BE2C (cell line): ENCODE measurements at regions not wholly inside any gene's neighbourhood (a gene's known extent, or its start where the extent isn't known, plus 50 kb on each side); places are given as distances from the start of the nearest gene placed in this dataset.

Experiments
- DNase-seq: peaks from one replicate; pipeline ENCODE4 v3.0.0-alpha.2; 2020
- H3K27me3 ChIP-seq: fragments of 250-450 bp; sonication (Bioruptor Pico); 2 replicates; pipeline ENCODE4 v1.5.1; 2020; ENCODE audit warnings: mild to moderate bottlenecking
- H3K36me3 ChIP-seq: fragments of 250-450 bp; sonication (Bioruptor Pico); 2 replicates; pipeline ENCODE4 v1.5.1; 2020; ENCODE audit warnings: mild to moderate bottlenecking
- H3K4me1 ChIP-seq: fragments of 250-450 bp; sonication (Bioruptor Pico); 2 replicates; pipeline ENCODE4 v1.5.1; 2020
- H3K4me3 ChIP-seq: 2 replicates; pipeline ENCODE4 v1.5.1; 2011; ENCODE audit warnings: low read depth, low read length
- H3K9me3 ChIP-seq: fragments of 250-450 bp; sonication (Bioruptor Pico); 2 replicates; pipeline ENCODE4 v1.5.1; 2020
- CTCF ChIP-seq: IDR thresholded peaks from 2 replicates; pipeline ENCODE4 v1.5.1; 2012; ENCODE audit warnings: mild to moderate bottlenecking, low read depth, low read length

GRCh38 chr1:87842156-87842555 is 513.5 kb downstream of the LMO4 start:
- no peak for DNase-seq
- no peaks in the 10 kb centered on the region for H3K4me1 ChIP-seq

GRCh38 chr1:87844251-87844650 is 515.6 kb downstream of the LMO4 start:
- Histone ChIP-seq H3K36me3 (no peaks in the 10 kb centered on the region), H3K4me3 (no peak overlapping the region)
- TF ChIP-seq CTCF, result no peak

More at GRCh38 chr1:87842156-87842555, 513.5 kb downstream of the LMO4 start:
- Histone ChIP-seq H3K9me3 (no peaks in the 10 kb centered on the region), H3K27me3 (no peaks in the 10 kb centered on the region), H3K36me3 (no peaks in the 10 kb centered on the region), H3K4me3 (no peak overlapping the region)
- TF ChIP-seq CTCF, result no peak

GRCh38 chr1:87851490-87851889 is 522.8 kb downstream of the LMO4 start:
- Histone ChIP-seq H3K27me3 (no peaks in the 10 kb centered on the region), H3K4me1 (no peaks in the 10 kb centered on the region), H3K36me3 (no peaks in the 10 kb centered on the region), H3K9me3 (no peaks in the 10 kb centered on the region), H3K4me3 (no peak overlapping the region)
- TF ChIP-seq CTCF, result no peak
- no peak for DNase-seq

More at GRCh38 chr1:87844251-87844650, 515.6 kb downstream of the LMO4 start:
- no peak for DNase-seq
- Histone ChIP-seq H3K9me3 (no peaks in the 10 kb centered on the region), H3K4me1 (no peaks in the 10 kb centered on the region), H3K27me3 (no peaks in the 10 kb centered on the region)

GRCh38 chr1:87852410-87853161 is 523.9 kb downstream of the LMO4 start:
- DNase-seq, result no peak
- TF ChIP-seq CTCF, result no peak
- no peaks in the 10 kb centered on the region for H3K4me1 ChIP-seq

GRCh38 chr1:87853576-87854351 is 525.1 kb downstream of the LMO4 start:
- Histone ChIP-seq H3K27me3 (no peaks in the 10 kb centered on the region), H3K36me3 (no peaks in the 10 kb centered on the region), H3K9me3 (no peaks in the 10 kb centered on the region), H3K4me1 (no peaks in the 10 kb centered on the region), H3K4me3 (no peak overlapping the region)
- no peak for DNase-seq
- no peak for TF ChIP-seq CTCF

More at GRCh38 chr1:87852410-87853161, 523.9 kb downstream of the LMO4 start:
- Histone ChIP-seq H3K36me3 (no peaks in the 10 kb centered on the region), H3K4me3 (no peak overlapping the region), H3K27me3 (no peaks in the 10 kb centered on the region), H3K9me3 (no peaks in the 10 kb centered on the region)

- no peak for TF ChIP-seq CTCF
- Histone ChIP-seq H3K4me3 (no peak overlapping the region), H3K36me3 (no peaks in the 10 kb centered on the region), H3K9me3 (no peaks in the 10 kb centered on the region), H3K4me1 (no peaks in the 10 kb centered on the region), H3K27me3 (no peaks in the 10 kb centered on the region)
- no peak for DNase-seq
These were observed 534.6 kb downstream of the LMO4 start for GRCh38 chr1:87863317-87863716.
